ENCODE measurements at regions not wholly inside any gene's neighbourhood (a gene's known extent, or its start where the extent isn't known, plus 50 kb on each side); places are given as distances from the start of the nearest gene placed in this dataset.

DNA sequence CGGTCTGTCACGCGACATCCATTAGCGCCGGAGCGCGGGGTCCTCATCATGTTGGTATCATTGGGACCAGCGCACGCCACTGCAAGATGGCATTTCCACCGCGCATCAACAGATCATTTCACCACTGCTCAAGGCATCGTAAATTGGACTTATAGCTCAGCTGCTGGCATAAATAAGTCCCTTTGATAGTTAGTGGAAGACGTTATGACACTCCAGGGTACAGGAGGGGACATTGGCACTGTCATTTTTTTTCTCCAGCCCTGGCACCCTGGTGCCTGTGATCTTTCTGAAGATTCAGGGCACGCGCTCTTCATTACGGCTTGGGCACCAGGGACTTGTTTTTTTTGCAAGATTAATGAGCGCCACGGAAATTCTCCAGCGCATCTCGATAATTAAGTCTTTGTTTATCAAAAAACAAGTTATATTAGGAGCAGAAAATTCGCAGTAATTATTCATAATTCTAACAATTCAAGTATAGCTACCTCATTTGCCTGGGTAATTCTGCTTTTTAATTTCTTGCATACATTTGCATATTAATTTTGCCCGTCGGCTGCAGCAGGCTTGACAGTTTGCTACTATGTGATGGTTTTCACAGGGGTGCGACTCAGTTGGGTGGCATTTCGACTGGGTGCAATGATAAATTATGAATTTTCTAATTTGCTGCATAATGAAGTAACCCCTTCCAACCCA lies 167.7 kb downstream of the VRK1 start:
- H2AFZ ChIP-seq (ENCODE audit: low read length) = no peak overlapping the region
- H3K4me3 ChIP-seq (replicated peaks in 1 of 3; ENCODE audit: insufficient read depth in 1 of 3, low read depth in 2 of 3, low read length in 3 of 3) = no peak overlapping the region
- H3K27ac ChIP-seq (ENCODE audit: extremely low read length, insufficient read depth, low read length) = no peak overlapping the region
- ATAC-seq (no peak), DNase-seq (ENCODE audit: low spot score) (no peak), FAIRE-seq (no peak)
- ChIA-PET CTCF (ENCODE audit: low intra/inter-chr PET ratio, low total read pairs) (no interaction called here), POLR2A (no interaction called here)
- no TSS peak for BruUV-seq (replicated peaks)
- H3K79me2 ChIP-seq (ENCODE audit: insufficient read depth, low read length) = no peaks in the 10 kb centered on the region
- no peaks in the 10 kb centered on the region for H4K20me1 ChIP-seq (ENCODE audit: insufficient read depth, low read length)
- TF ChIP-seq, protein P1, sequence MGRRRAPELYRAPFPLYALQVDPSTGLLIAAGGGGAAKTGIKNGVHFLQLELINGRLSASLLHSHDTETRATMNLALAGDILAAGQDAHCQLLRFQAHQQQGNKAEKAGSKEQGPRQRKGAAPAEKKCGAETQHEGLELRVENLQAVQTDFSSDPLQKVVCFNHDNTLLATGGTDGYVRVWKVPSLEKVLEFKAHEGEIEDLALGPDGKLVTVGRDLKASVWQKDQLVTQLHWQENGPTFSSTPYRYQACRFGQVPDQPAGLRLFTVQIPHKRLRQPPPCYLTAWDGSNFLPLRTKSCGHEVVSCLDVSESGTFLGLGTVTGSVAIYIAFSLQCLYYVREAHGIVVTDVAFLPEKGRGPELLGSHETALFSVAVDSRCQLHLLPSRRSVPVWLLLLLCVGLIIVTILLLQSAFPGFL (CRISPR knock-in tag; IDR thresholded peaks at IDR 0.05) = no peak
- TF ChIP-seq ZNF891 (CRISPR knock-in tag; IDR thresholded peaks at IDR 0.05) = no peak
- TF ChIP-seq SCMH1 (CRISPR knock-in tag; IDR thresholded peaks at IDR 0.05; ENCODE audit: borderline replicate concordance) = no peak
- TF ChIP-seq KLF9 (CRISPR knock-in tag; IDR thresholded peaks at IDR 0.05; ENCODE audit: low read depth) = no peak
- TF ChIP-seq RFX3 (CRISPR knock-in tag; IDR thresholded peaks at IDR 0.05) = no peak
- H3K9ac ChIP-seq (ENCODE audit: insufficient read depth, low read depth, low read length) = no peak overlapping the region
- no peaks in the 10 kb centered on the region for H3K27me3 ChIP-seq (ENCODE audit: control insufficient read depth in 1 of 2, insufficient read depth in 2 of 2, low read length in 2 of 2)
- H3K4me2 ChIP-seq (ENCODE audit: low read depth, low read length) = no peak overlapping the region
- H3K9me3 ChIP-seq (ENCODE audit: low read length) = 0 out of 2 replicates have a peak, but pooled peaks cover 6% of the 10 kb centered on the region
- 65% methylated on average over 25 of the region's 25 CpGs for WGBS (ENCODE audit: low lambda C conversion rate)
- H3K4me1 ChIP-seq (ENCODE audit: insufficient read depth, low read length) = no peaks in the 10 kb centered on the region
- in situ Hi-C loops (cut with HindIII; ENCODE audit: extremely low pct_ligation_motif_present, low pct_unique_long_range_greater_than_20kb) (no loop called here), intact Hi-C loops (cut with micrococcal nuclease; ENCODE audit: unreplicated experiment) (no loop called here)
- no peaks in the 10 kb centered on the region for H3K36me3 ChIP-seq (replicated peaks in 1 of 2; ENCODE audit: control insufficient read depth in 1 of 2, insufficient read depth in 2 of 2, low read length in 2 of 2)

DNA sequence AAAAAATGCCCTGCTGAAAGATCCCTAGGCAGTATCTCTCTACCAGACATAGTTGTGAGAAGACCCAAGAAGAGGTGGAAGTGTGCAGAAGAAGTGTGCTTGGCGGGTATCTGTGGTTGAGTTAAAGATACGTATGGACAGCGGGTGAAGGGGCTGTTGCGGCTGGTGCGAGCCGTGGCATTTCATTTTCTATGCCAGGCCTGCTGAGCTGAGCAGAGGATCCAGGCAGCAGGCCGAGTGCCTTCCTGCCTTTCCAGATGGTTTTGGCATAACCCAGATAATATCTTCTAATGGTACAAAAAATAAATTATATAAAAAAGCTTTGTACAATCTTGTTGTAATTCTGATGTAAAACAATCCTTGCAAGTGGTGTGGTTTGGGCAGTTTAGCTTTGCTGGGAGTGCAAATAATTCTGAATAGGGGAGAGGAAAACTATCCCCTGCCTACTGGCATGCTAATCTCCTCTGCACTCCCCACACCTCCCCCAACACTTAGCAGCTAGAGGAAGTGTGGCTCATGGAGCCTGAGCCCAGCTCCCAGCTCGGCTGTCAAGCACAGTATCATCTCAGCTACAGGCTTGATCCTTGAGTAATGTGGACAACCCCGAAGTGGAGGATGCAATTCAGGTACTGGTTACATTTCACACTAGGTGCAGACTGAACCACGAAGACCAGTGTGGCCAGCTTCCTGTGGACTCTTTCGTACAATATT lies 168.9 kb downstream of the VRK1 start:
- ChIA-PET CTCF (ENCODE audit: low intra/inter-chr PET ratio, low total read pairs) (no interaction called here), POLR2A (no interaction called here)
- ATAC-seq (no peak), FAIRE-seq (no peak), DNase-seq (ENCODE audit: low spot score) (no peak)
- Histone ChIP-seq H3K36me3 (replicated peaks in 1 of 2; ENCODE audit: control insufficient read depth in 1 of 2, insufficient read depth in 2 of 2, low read length in 2 of 2) (no peaks in the 10 kb centered on the region), H2AFZ (ENCODE audit: low read length) (no peak overlapping the region), H3K4me3 (replicated peaks in 1 of 3; ENCODE audit: insufficient read depth in 1 of 3, low read depth in 2 of 3, low read length in 3 of 3) (no peak overlapping the region), H4K20me1 (ENCODE audit: insufficient read depth, low read length) (no peaks in the 10 kb centered on the region), H3K9ac (ENCODE audit: insufficient read depth, low read depth, low read length) (no peak overlapping the region), H3K27me3 (ENCODE audit: control insufficient read depth in 1 of 2, insufficient read depth in 2 of 2, low read length in 2 of 2) (no peaks in the 10 kb centered on the region), H3K4me2 (ENCODE audit: low read depth, low read length) (no peak overlapping the region), H3K79me2 (ENCODE audit: insufficient read depth, low read length) (no peaks in the 10 kb centered on the region), H3K27ac (ENCODE audit: extremely low read length, insufficient read depth, low read length) (no peak overlapping the region), H3K4me1 (ENCODE audit: insufficient read depth, low read length) (no peaks in the 10 kb centered on the region), H3K9me3 (ENCODE audit: low read length) (0 out of 2 replicates have a peak, but pooled peaks cover 6% of the 10 kb centered on the region)
- no TSS peak for BruUV-seq (replicated peaks)
- intact Hi-C loops (cut with micrococcal nuclease; ENCODE audit: unreplicated experiment) = no loop called here
- 44% methylated on average over 11 of the region's 11 CpGs for WGBS (ENCODE audit: low lambda C conversion rate)
- in situ Hi-C loops (cut with HindIII; ENCODE audit: extremely low pct_ligation_motif_present, low pct_unique_long_range_greater_than_20kb) = no loop called here
- TF ChIP-seq SUZ12 (IDR thresholded peaks at IDR 0.05; ENCODE audit: low read depth, low read length) = no peak
- no peak for TF ChIP-seq ZSCAN30 (CRISPR knock-in tag; IDR thresholded peaks at IDR 0.05)
- TF ChIP-seq, protein P2, sequence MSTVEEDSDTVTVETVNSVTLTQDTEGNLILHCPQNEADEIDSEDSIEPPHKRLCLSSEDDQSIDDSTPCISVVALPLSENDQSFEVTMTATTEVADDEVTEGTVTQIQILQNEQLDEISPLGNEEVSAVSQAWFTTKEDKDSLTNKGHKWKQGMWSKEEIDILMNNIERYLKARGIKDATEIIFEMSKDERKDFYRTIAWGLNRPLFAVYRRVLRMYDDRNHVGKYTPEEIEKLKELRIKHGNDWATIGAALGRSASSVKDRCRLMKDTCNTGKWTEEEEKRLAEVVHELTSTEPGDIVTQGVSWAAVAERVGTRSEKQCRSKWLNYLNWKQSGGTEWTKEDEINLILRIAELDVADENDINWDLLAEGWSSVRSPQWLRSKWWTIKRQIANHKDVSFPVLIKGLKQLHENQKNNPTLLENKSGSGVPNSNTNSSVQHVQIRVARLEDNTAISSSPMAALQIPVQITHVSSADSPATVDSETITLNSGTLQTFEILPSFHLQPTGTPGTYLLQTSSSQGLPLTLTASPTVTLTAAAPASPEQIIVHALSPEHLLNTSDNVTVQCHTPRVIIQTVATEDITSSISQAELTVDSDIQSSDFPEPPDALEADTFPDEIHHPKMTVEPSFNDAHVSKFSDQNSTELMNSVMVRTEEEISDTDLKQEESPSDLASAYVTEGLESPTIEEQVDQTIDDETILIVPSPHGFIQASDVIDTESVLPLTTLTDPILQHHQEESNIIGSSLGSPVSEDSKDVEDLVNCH (CRISPR knock-in tag; IDR thresholded peaks at IDR 0.05) = no peak
- TF ChIP-seq SIN3B (IDR thresholded peaks at IDR 0.05; ENCODE audit: low read length) = no peak
- no peak for TF ChIP-seq TAF1 (CRISPR knock-in tag; IDR thresholded peaks at IDR 0.05)
- TF ChIP-seq TEAD2 (CRISPR knock-in tag; IDR thresholded peaks at IDR 0.05) = no peak
- no peak for TF ChIP-seq HMG20B (CRISPR knock-in tag; conservative IDR thresholded peaks at IDR 0.05)
- TF ChIP-seq CCAR2 (optimal IDR thresholded peaks at IDR 0.05; ENCODE audit: low read depth, low read length) = no peak
- no peak for TF ChIP-seq MBNL3 (CRISPR knock-in tag; conservative IDR thresholded peaks at IDR 0.05)
- TF ChIP-seq SRF (IDR thresholded peaks at IDR 0.05; ENCODE audit: low read depth, low read length) = no peak
- no peak for TF ChIP-seq ZNF777 (CRISPR knock-in tag; IDR thresholded peaks at IDR 0.05)
- TF ChIP-seq POGZ (CRISPR knock-in tag; IDR thresholded peaks at IDR 0.05) = no peak

All from HepG2 (cell line).